Type B pancreatic cell (in vitro differentiated cells): ENCODE measurements at regions not wholly inside any gene's neighbourhood (a gene's known extent, or its start where the extent isn't known, plus 50 kb on each side); places are given as distances from the start of the nearest gene placed in this dataset.
"Not testable (repeated sequence)": the region's sequence is repeated elsewhere in the genome, so short reads cannot be mapped to it uniquely, and the experiment has no call there.

Experiments
- DNase-seq: peaks from one replicate; pipeline ENCODE4 v3.0.0; 2021; ENCODE audit warnings: mixed read lengths; ENCODE audit not compliant: unreplicated experiment; ENCODE audit errors: extremely low spot score
- H3K27ac Mint-ChIP-seq: 2 replicates; pipeline ENCODE4 v1.8.0; 2021; ENCODE audit warnings: mild to moderate bottlenecking, mixed read lengths
- H3K27me3 Mint-ChIP-seq: 2 replicates; pipeline ENCODE4 v1.8.0; 2021; ENCODE audit warnings: mixed read lengths
- H3K36me3 Mint-ChIP-seq: 2 replicates; pipeline ENCODE4 v1.8.0; 2021; ENCODE audit warnings: mixed read lengths
- H3K4me1 Mint-ChIP-seq: one replicate; pipeline ENCODE4 v1.8.0; 2021; ENCODE audit warnings: mixed read lengths; ENCODE audit not compliant: unreplicated experiment
- H3K4me3 Mint-ChIP-seq: 2 replicates; pipeline ENCODE4 v1.8.0; 2021; ENCODE audit warnings: mild to moderate bottlenecking, mixed read lengths
- H3K9me3 Mint-ChIP-seq: 2 replicates; pipeline ENCODE4 v1.8.0; 2021; ENCODE audit warnings: mixed read lengths
- CTCF ChIP-seq: fragments of 200-600 bp; sonication (generic); conservative IDR thresholded peaks from 2 replicates; pipeline ENCODE4 v1.5.0; 2021; ENCODE audit warnings: antibody characterized with exemption, mild to moderate bottlenecking

GRCh38 chr20:25879096-25879495 lies 182.4 kb upstream of the ZNF337 start:
- not testable (repeated sequence) for H3K27me3 Mint-ChIP-seq, H3K4me1 Mint-ChIP-seq, H3K4me3 Mint-ChIP-seq, H3K36me3 Mint-ChIP-seq, H3K27ac Mint-ChIP-seq, H3K9me3 Mint-ChIP-seq, DNase-seq

GRCh38 chr20:25868650-25868979 lies 172.0 kb upstream of the ZNF337 start:
- H3K27me3 Mint-ChIP-seq, result peaks cover 71% of the 10 kb centered on the region
- not testable (repeated sequence) for H3K36me3 Mint-ChIP-seq, DNase-seq, H3K9me3 Mint-ChIP-seq, H3K4me1 Mint-ChIP-seq, H3K27ac Mint-ChIP-seq
- peak overlapping the region; percentile 58 for H3K4me3 Mint-ChIP-seq

GRCh38 chr20:25867776-25868649 lies 171.4 kb upstream of the ZNF337 start:
- H3K36me3 Mint-ChIP-seq, result no peaks in the 10 kb centered on the region
- peaks cover 10% of the 10 kb centered on the region for H3K4me1 Mint-ChIP-seq
- DNase-seq, result peak; percentile 76
- H3K27me3 Mint-ChIP-seq, result peaks cover 70% of the 10 kb centered on the region
- TF ChIP-seq CTCF, result no peak
- peak overlapping the region; percentile 58 for H3K4me3 Mint-ChIP-seq
- no peaks in the 10 kb centered on the region for H3K9me3 Mint-ChIP-seq
- no peak overlapping the region for H3K27ac Mint-ChIP-seq

- peaks cover 75% of the 10 kb centered on the region for H3K27me3 Mint-ChIP-seq
- H3K9me3 Mint-ChIP-seq, H3K36me3 Mint-ChIP-seq, DNase-seq, H3K27ac Mint-ChIP-seq: not testable (repeated sequence)
- peak overlapping the region; percentile 54 for H3K4me3 Mint-ChIP-seq
- peaks cover 15% of the 10 kb centered on the region for H3K4me1 Mint-ChIP-seq
These were observed 170.5 kb upstream of the ZNF337 start for GRCh38 chr20:25867015-25867775.

- H3K4me1 Mint-ChIP-seq, result peaks cover 15% of the 10 kb centered on the region
- H3K27ac Mint-ChIP-seq, result no peak overlapping the region
- peaks cover 87% of the 10 kb centered on the region for H3K27me3 Mint-ChIP-seq
These were observed 169.3 kb upstream of the ZNF337 start for GRCh38 chr20:25865715-25866656.

GRCh38 chr20:25864963-25865714 lies 168.5 kb upstream of the ZNF337 start:
- Mint-ChIP-seq H3K4me1 (peaks cover 15% of the 10 kb centered on the region), H3K27me3 (peaks cover 87% of the 10 kb centered on the region), H3K4me3 (peak overlapping the region; percentile 76)
- not testable (repeated sequence) for DNase-seq, H3K36me3 Mint-ChIP-seq, H3K9me3 Mint-ChIP-seq, H3K27ac Mint-ChIP-seq

More at GRCh38 chr20:25865715-25866656, 169.3 kb upstream of the ZNF337 start:
- no peak for TF ChIP-seq CTCF
- peak; percentile 79 for DNase-seq
- H3K9me3 Mint-ChIP-seq, result no peaks in the 10 kb centered on the region
- no peaks in the 10 kb centered on the region for H3K36me3 Mint-ChIP-seq
- H3K4me3 Mint-ChIP-seq, result peak overlapping the region; percentile 76
